GM12878 (cell line): ENCODE measurements at regions not wholly inside any gene's neighbourhood (a gene's known extent, or its start where the extent isn't known, plus 50 kb on each side); places are given as distances from the start of the nearest gene placed in this dataset.

ENCODE experiments used
- ATAC-seq: fragments of 200-7000 bp; cut with Tn5 transposase; 3 replicates; pipeline ENCODE4 v1.9.1; 2020; ENCODE audit warnings: mild to moderate bottlenecking, moderate library complexity
- BruUV-seq: library from RNA; stranded (reverse); fragments of 400-500 nt; replicated peaks from 2 replicates; lab custom pipeline; 2021; lab: Mats Ljungman, UMichigan
- CTCF ChIA-PET: fragments of 300-600 bp; sonication (Branson Sonifier 250); formaldehyde crosslinking; extraction: SDS; loops from one replicate; lab custom pipeline; 2021; ENCODE audit warnings: inconsistent platforms; lab: Yijun Ruan, JAX
- POLR2A ChIA-PET: fragments of 350-600 bp; formaldehyde crosslinking; extraction: SDS; loops from one replicate; lab custom pipeline; 2021; ENCODE audit warnings: inconsistent platforms; lab: Charles Lee
- RAD21 ChIA-PET: fragments of 300-600 bp; sonication (Branson Sonifier 250); formaldehyde crosslinking; loops from one replicate; lab custom pipeline; 2023; ENCODE audit warnings: antibody characterized with exemption; ENCODE audit not compliant: unreplicated experiment; lab: Charles Lee
- SMC1A ChIA-PET: fragments of 300-600 bp; sonication (Branson Sonifier 250); formaldehyde crosslinking; loops from one replicate; lab custom pipeline; 2023; ENCODE audit not compliant: unreplicated experiment, uncharacterized antibody; lab: Charles Lee
- DNase-seq: peaks from one replicate; pipeline ENCODE4 v3.0.0-alpha.2; 2011; ENCODE audit warnings: low read depth, low spot score
- FAIRE-seq: peaks from 3 replicates; lab custom pipeline; 2011; peaks lifted over from hg19 to GRCh38; lab: Jason Lieb, UNC
- H2AFZ ChIP-seq: 2 replicates; pipeline ENCODE4 v1.6.0; 2011; ENCODE audit warnings: low read depth, low read length, control low read depth; ENCODE audit not compliant: control insufficient read depth
- H3K27ac ChIP-seq: 2 replicates; pipeline ENCODE4 v1.5.1; 2011; ENCODE audit warnings: control low read depth; ENCODE audit not compliant: control insufficient read depth, insufficient read depth
- H3K27me3 ChIP-seq, 2 experiments: replicated peaks in 1 of 2; 2 replicates each; pipeline versions ENCODE4 v1.6.0 to v1.6.1; 2011; ENCODE audit warnings: low read length in 1 of 2; ENCODE audit not compliant: control insufficient read depth in 2 of 2, insufficient read depth in 2 of 2
- H3K36me3 ChIP-seq, 2 experiments: 2 replicates each; pipeline ENCODE4 v1.5.1; 2011; ENCODE audit warnings: low read length in 1 of 2; ENCODE audit not compliant: control insufficient read depth in 2 of 2, insufficient read depth in 2 of 2
- H3K4me1 ChIP-seq: 2 replicates; pipeline ENCODE4 v1.6.1; 2011; ENCODE audit warnings: mild to moderate bottlenecking, low read length, moderate library complexity, mixed read lengths; ENCODE audit not compliant: control insufficient read depth, insufficient read depth
- H3K4me2 ChIP-seq: 2 replicates; pipeline ENCODE4 v1.6.0; 2011; ENCODE audit warnings: control low read depth; ENCODE audit not compliant: control insufficient read depth, insufficient read depth
- H3K4me3 ChIP-seq: fragments of 200-600 bp; sonication (generic); 2 replicates; pipeline ENCODE4 v1.5.1; 2016
- H3K79me2 ChIP-seq: 2 replicates; pipeline ENCODE4 v1.6.0; 2011; ENCODE audit warnings: low read length; ENCODE audit not compliant: control insufficient read depth, insufficient read depth
- H3K9ac ChIP-seq: 2 replicates; pipeline ENCODE4 v1.8.0; 2011; ENCODE audit warnings: low read length, control low read depth, mixed read lengths; ENCODE audit not compliant: control insufficient read depth, insufficient read depth
- H3K9me3 ChIP-seq: replicated peaks from 3 replicates; pipeline ENCODE4 v1.5.1; 2011; ENCODE audit warnings: mild to moderate bottlenecking, low read length; ENCODE audit not compliant: control insufficient read depth, insufficient read depth
- H4K20me1 ChIP-seq: 2 replicates; pipeline ENCODE4 v1.6.0; 2011; ENCODE audit not compliant: control insufficient read depth, insufficient read depth
- CEBPB ChIP-seq, 2 experiments: fragments of 150-350 bp in 1 of 2; IDR thresholded peaks; 2 replicates each; pipeline ENCODE4 v1.6.1; 2012 to 2014; ENCODE audit warnings: low read depth in 2 of 2, low read length in 2 of 2, borderline replicate concordance in 1 of 2, inconsistent platforms in 1 of 2
- CHD2 ChIP-seq: IDR thresholded peaks from 2 replicates; pipeline ENCODE4 v1.6.1; 2011; ENCODE audit warnings: low read depth, low read length, improper control_type of control experiment, borderline replicate concordance
- CTCF ChIP-seq, 3 experiments: IDR thresholded peaks in 2 of 3; conservative IDR thresholded peaks in 1 of 3; 2 replicates each; pipeline ENCODE4 v1.5.1; 2011; ENCODE audit warnings: low read depth in 3 of 3, low read length in 3 of 3, mild to moderate bottlenecking in 3 of 3, control low read depth in 2 of 3, moderate library complexity in 2 of 3, inconsistent platforms in 1 of 3, mixed read lengths in 1 of 3; ENCODE audit not compliant: control insufficient read depth in 2 of 3, insufficient read depth in 1 of 3; ENCODE audit errors: extremely low read depth in 1 of 3
- FOXK2 ChIP-seq: fragments of 450-650 bp; IDR thresholded peaks from 2 replicates; pipeline ENCODE4 v1.6.1; 2017; ENCODE audit warnings: mild to moderate bottlenecking, moderate library complexity
- HDAC6 ChIP-seq: fragments of 200-600 bp; sonication (generic); IDR thresholded peaks from one replicate; pipeline ENCODE4 v1.8.0; 2017; ENCODE audit warnings: antibody characterized with exemption; ENCODE audit not compliant: unreplicated experiment
- HDGF ChIP-seq: fragments of 450-650 bp; IDR thresholded peaks from 2 replicates; pipeline ENCODE4 v1.6.1; 2016; ENCODE audit warnings: antibody characterized with exemption
- IRF4 ChIP-seq: IDR thresholded peaks from 2 replicates; pipeline ENCODE4 v1.6.1; 2011; ENCODE audit warnings: low read depth, low read length
- JUND ChIP-seq: IDR thresholded peaks from 2 replicates; pipeline ENCODE4 v1.6.1; 2012; ENCODE audit warnings: low read depth, mild to moderate bottlenecking, low read length, improper control_type of control experiment, moderate library complexity
- KLF5 ChIP-seq: fragments of 450-650 bp; IDR thresholded peaks from 2 replicates; pipeline ENCODE4 v1.6.1; 2014; ENCODE audit warnings: mild to moderate bottlenecking; ENCODE audit not compliant: partially characterized antibody
- NR2C1 ChIP-seq: fragments of 450-650 bp; IDR thresholded peaks from 2 replicates; pipeline ENCODE4 v1.6.1; 2017; ENCODE audit warnings: antibody characterized with exemption, mild to moderate bottlenecking, moderate library complexity
- RBBP5 ChIP-seq: fragments of 200-600 bp; sonication (generic); conservative IDR thresholded peaks from 2 replicates; pipeline ENCODE4 v1.6.1; 2016
- SMARCA5 ChIP-seq: fragments of 450-650 bp; IDR thresholded peaks from 2 replicates; pipeline ENCODE4 v1.6.1; 2017; ENCODE audit warnings: mild to moderate bottlenecking
- SPI1 ChIP-seq: IDR thresholded peaks from 2 replicates; pipeline ENCODE4 v1.6.1; 2011; ENCODE audit warnings: low read depth, mild to moderate bottlenecking, low read length, moderate library complexity, borderline replicate concordance; ENCODE audit not compliant: insufficient read depth
- TCF12 ChIP-seq: IDR thresholded peaks from 2 replicates; pipeline ENCODE4 v1.6.1; 2011; ENCODE audit warnings: low read depth, mild to moderate bottlenecking, low read length
- USF2 ChIP-seq: IDR thresholded peaks from 2 replicates; pipeline ENCODE4 v1.6.1; 2011; ENCODE audit warnings: low read depth, low read length, improper control_type of control experiment, borderline replicate concordance
- in situ Hi-C: fragments of 300-500 bp; cut with MboI; formaldehyde crosslinking; loops from 9 replicates; pipeline ENCODE4 v1.14.3; 2018; ENCODE audit warnings: mixed read lengths
- intact Hi-C: fragments of 100-400 bp; cut with micrococcal nuclease; formaldehyde crosslinking; loops from one replicate; pipeline ENCODE4 v1.14.2; 2022; ENCODE audit not compliant: unreplicated experiment
- TF ChIP-seq, protein P1 (sequence below): IDR thresholded peaks from 2 replicates; pipeline ENCODE4 v1.6.1; 2012; ENCODE audit warnings: low read depth, low read length, improper control_type of control experiment
- TF ChIP-seq, protein P2 (sequence below): fragments of 450-650 bp; IDR thresholded peaks from 2 replicates; pipeline ENCODE4 v1.6.1; 2016; ENCODE audit warnings: mild to moderate bottlenecking
- TF ChIP-seq, protein P3 (sequence below): fragments of 150-350 bp; IDR thresholded peaks from 2 replicates; pipeline ENCODE4 v1.6.1; 2016; ENCODE audit warnings: low read depth, low read length

GRCh38 chr7:28304290-28304689 lies 108.0 kb upstream of the CREB5 start:
- no peaks in the 10 kb centered on the region for H3K36me3 ChIP-seq
- H3K4me3 ChIP-seq = no peak overlapping the region
- in situ Hi-C loops = no loop called here
- H2AFZ ChIP-seq = no peak overlapping the region
- no peaks in the 10 kb centered on the region for H3K9me3 ChIP-seq
- no peaks in the 10 kb centered on the region for H4K20me1 ChIP-seq
- RAD21 ChIA-PET = no interaction called here
- no peak overlapping the region for H3K4me2 ChIP-seq
- no peaks in the 10 kb centered on the region for H3K79me2 ChIP-seq
- CTCF ChIA-PET = no interaction called here
- ATAC-seq (no peak), DNase-seq (no peak), FAIRE-seq (no peak)
- H3K27me3 ChIP-seq = peaks cover 0 to 2% of the 10 kb centered on the region in 2 experiments; a peak in 1 of 4 replicates
- H3K4me1 ChIP-seq = no peaks in the 10 kb centered on the region
- intact Hi-C loops = no loop called here
- SMC1A ChIA-PET = no interaction called here
- H3K9ac ChIP-seq = no peak overlapping the region
- POLR2A ChIA-PET = no interaction called here
- BruUV-seq = no TSS peak
- H3K27ac ChIP-seq = no peak overlapping the region
- TF ChIP-seq USF2 (no peak), TCF12 (no peak), IRF4 (no peak), SMARCA5 (no peak), SPI1 (no peak), HDGF (no peak), HDAC6 (no peak), RBBP5 (no peak), CEBPB (IDR thresholded peaks at IDR 0.05; ENCODE audit: borderline replicate concordance in 1 of 2, low read depth in 2 of 2, low read length in 2 of 2) (no peak), CHD2 (no peak), FOXK2 (no peak), CTCF (IDR thresholded peaks at IDR 0.05 in 2 of 3, conservative IDR thresholded peaks at IDR 0.05 in 1 of 3; ENCODE audit: control insufficient read depth in 2 of 3, extremely low read depth in 1 of 3, insufficient read depth in 1 of 3, low read depth in 3 of 3, low read length in 3 of 3) (no peak), JUND (no peak), KLF5 (no peak), NR2C1 (no peak)
- TF ChIP-seq, protein P1, sequence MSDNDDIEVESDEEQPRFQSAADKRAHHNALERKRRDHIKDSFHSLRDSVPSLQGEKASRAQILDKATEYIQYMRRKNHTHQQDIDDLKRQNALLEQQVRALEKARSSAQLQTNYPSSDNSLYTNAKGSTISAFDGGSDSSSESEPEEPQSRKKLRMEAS = no peak
- TF ChIP-seq, protein P2, sequence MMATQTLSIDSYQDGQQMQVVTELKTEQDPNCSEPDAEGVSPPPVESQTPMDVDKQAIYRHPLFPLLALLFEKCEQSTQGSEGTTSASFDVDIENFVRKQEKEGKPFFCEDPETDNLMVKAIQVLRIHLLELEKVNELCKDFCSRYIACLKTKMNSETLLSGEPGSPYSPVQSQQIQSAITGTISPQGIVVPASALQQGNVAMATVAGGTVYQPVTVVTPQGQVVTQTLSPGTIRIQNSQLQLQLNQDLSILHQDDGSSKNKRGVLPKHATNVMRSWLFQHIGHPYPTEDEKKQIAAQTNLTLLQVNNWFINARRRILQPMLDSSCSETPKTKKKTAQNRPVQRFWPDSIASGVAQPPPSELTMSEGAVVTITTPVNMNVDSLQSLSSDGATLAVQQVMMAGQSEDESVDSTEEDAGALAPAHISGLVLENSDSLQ = no peak
- TF ChIP-seq, protein P3, sequence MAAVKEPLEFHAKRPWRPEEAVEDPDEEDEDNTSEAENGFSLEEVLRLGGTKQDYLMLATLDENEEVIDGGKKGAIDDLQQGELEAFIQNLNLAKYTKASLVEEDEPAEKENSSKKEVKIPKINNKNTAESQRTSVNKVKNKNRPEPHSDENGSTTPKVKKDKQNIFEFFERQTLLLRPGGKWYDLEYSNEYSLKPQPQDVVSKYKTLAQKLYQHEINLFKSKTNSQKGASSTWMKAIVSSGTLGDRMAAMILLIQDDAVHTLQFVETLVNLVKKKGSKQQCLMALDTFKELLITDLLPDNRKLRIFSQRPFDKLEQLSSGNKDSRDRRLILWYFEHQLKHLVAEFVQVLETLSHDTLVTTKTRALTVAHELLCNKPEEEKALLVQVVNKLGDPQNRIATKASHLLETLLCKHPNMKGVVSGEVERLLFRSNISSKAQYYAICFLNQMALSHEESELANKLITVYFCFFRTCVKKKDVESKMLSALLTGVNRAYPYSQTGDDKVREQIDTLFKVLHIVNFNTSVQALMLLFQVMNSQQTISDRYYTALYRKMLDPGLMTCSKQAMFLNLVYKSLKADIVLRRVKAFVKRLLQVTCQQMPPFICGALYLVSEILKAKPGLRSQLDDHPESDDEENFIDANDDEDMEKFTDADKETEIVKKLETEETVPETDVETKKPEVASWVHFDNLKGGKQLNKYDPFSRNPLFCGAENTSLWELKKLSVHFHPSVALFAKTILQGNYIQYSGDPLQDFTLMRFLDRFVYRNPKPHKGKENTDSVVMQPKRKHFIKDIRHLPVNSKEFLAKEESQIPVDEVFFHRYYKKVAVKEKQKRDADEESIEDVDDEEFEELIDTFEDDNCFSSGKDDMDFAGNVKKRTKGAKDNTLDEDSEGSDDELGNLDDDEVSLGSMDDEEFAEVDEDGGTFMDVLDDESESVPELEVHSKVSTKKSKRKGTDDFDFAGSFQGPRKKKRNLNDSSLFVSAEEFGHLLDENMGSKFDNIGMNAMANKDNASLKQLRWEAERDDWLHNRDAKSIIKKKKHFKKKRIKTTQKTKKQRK = no peak
